ENCODE measurements at regions not wholly inside any gene's neighbourhood (a gene's known extent, or its start where the extent isn't known, plus 50 kb on each side); places are given as distances from the start of the nearest gene placed in this dataset.

DNA sequence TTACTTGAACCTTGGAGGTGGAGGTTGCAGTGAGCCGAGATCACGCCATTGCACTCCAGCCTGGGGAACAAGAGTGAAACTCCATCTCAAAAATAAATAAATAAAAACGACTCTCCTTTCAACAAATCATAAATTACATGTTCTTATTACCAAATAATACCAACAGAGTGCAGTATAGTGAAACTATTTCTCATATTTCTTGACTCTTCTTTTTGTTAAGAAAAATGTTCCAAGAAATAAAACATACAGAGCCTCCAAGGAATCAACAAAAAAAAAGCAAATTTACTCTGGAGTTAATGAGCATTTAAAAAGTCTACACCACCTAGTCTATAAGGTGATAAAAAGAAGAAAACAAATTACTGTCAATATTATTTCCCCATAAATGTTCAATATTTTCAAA is 188.8 kb downstream of the KLF12 start:
- TF ChIP-seq, protein P1, sequence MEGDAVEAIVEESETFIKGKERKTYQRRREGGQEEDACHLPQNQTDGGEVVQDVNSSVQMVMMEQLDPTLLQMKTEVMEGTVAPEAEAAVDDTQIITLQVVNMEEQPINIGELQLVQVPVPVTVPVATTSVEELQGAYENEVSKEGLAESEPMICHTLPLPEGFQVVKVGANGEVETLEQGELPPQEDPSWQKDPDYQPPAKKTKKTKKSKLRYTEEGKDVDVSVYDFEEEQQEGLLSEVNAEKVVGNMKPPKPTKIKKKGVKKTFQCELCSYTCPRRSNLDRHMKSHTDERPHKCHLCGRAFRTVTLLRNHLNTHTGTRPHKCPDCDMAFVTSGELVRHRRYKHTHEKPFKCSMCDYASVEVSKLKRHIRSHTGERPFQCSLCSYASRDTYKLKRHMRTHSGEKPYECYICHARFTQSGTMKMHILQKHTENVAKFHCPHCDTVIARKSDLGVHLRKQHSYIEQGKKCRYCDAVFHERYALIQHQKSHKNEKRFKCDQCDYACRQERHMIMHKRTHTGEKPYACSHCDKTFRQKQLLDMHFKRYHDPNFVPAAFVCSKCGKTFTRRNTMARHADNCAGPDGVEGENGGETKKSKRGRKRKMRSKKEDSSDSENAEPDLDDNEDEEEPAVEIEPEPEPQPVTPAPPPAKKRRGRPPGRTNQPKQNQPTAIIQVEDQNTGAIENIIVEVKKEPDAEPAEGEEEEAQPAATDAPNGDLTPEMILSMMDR (tag by site-specific recombination; IDR thresholded peaks at IDR 0.05), result no peak
- TF ChIP-seq ZBTB21 (tag by site-specific recombination; IDR thresholded peaks at IDR 0.05), result no peak

Data from HEK293 (cell line).